ENCODE measurements at regions not wholly inside any gene's neighbourhood (a gene's known extent, or its start where the extent isn't known, plus 50 kb on each side); places are given as distances from the start of the nearest gene placed in this dataset.

- TF ChIP-seq POLR2A (IDR thresholded peaks at IDR 0.05) (no peak), CTCF (IDR thresholded peaks at IDR 0.05) (no peak)
- Histone ChIP-seq H3K27me3 (no peaks in the 10 kb centered on the region), H3K4me3 (no peak overlapping the region), H3K4me1 (peaks cover 6% of the 10 kb centered on the region), H3K9me3 (no peaks in the 10 kb centered on the region), H3K36me3 (ENCODE audit: low read depth, missing control alignments) (no peaks in the 10 kb centered on the region), H3K27ac (no peak overlapping the region)
- intact Hi-C loops (cut with DNase I; ENCODE audit: low total_unique reads) = no loop called here
- no peak for DNase-seq
- WGBS, 2 donors = 74 to 80% methylated on average over 6 of the region's 6 CpGs
These were observed 56.2 kb upstream of the IL1R1 start for GRCh38 chr2:102086150-102086872.

DNA sequence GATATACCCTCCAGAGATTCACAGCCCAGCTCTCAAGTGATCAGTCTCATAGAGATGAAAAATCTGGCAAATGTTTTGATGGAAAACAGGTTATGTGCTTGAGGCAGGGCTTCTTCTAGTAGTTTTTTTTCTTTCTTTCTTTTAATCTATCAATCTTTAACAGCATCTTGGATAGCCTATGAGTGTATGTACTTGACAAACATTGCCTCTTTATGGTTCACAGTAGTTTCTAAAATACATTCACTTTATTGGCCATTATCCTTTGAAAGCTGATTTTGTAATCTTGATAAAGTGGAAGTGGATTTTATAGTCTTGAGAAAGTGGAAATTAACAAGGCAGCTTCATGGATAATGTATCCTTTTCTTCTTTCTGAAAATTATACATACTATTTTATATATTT is 51.4 kb upstream of the IL1R1 start:
- Histone ChIP-seq H3K27ac (no peak overlapping the region), H3K4me3 (no peak overlapping the region), H3K36me3 (ENCODE audit: low read depth, missing control alignments) (no peaks in the 10 kb centered on the region), H3K9me3 (no peaks in the 10 kb centered on the region), H3K4me1 (no peaks in the 10 kb centered on the region), H3K27me3 (no peaks in the 10 kb centered on the region)
- TF ChIP-seq CTCF (IDR thresholded peaks at IDR 0.05) (no peak), POLR2A (IDR thresholded peaks at IDR 0.05) (no peak)
- no peak for DNase-seq
- intact Hi-C loops (cut with DNase I; ENCODE audit: low total_unique reads) = no loop called here

DNA sequence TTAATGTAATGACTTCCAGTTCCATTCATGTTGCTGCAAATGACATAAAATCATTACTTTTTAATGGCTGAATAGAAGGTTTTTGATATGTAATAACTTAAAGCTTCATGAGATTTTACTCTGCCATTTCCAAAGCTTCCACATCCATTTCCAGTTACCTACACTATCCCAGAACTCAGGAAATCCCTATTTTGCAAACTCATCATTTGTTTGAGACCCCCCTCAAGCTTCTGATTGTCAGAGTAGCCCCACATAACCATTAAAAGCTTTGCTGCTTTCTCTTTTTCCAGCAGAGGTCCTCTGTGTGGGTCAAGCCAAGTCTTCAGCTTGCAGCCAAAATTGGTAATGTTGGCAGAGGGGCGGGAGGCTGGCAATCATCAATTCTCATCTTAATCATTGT is 50.6 kb upstream of the IL1R1 start:
- no peaks in the 10 kb centered on the region for H3K9me3 ChIP-seq
- no peaks in the 10 kb centered on the region for H3K36me3 ChIP-seq (ENCODE audit: low read depth, missing control alignments)
- no peaks in the 10 kb centered on the region for H3K27me3 ChIP-seq
- H3K4me3 ChIP-seq = no peak overlapping the region
- H3K4me1 ChIP-seq = no peaks in the 10 kb centered on the region
- DNase-seq = no peak
- 100% methylated on average over 1 of the region's 1 CpG for WGBS, 2 donors
- no peak overlapping the region for H3K27ac ChIP-seq
- intact Hi-C loops (cut with DNase I; ENCODE audit: low total_unique reads) = no loop called here
- TF ChIP-seq CTCF (IDR thresholded peaks at IDR 0.05) = no peak

DNA sequence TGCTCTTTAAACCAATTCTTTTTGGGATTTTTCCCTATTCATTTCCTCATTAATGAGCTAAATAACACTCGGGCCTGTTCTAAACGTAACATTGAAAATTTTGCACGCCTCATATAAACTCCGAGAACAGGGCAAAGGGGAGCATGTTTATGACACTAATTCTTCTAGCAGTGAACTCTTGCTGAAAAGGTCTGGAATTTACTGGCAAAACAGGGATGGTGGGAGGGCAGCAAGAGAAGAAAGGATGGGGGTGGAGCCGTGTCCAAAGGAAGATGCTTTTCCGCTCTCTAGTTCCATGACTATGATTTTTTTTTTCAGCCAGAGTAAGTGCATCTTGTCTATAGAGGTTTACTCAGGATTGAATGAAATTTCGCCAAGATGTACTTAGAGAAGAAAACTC is 50.0 kb upstream of the IL1R1 start:
- H3K4me1 ChIP-seq = no peaks in the 10 kb centered on the region
- no peaks in the 10 kb centered on the region for H3K36me3 ChIP-seq (ENCODE audit: low read depth, missing control alignments)
- intact Hi-C loops (cut with DNase I; ENCODE audit: low total_unique reads) = no loop called here
- no peak for DNase-seq
- no peaks in the 10 kb centered on the region for H3K27me3 ChIP-seq
- H3K27ac ChIP-seq = no peak overlapping the region
- H3K4me3 ChIP-seq = no peak overlapping the region
- no peaks in the 10 kb centered on the region for H3K9me3 ChIP-seq
- 64 to 67% methylated on average over 7 of the region's 7 CpGs for WGBS, 2 donors
- TF ChIP-seq POLR2A (IDR thresholded peaks at IDR 0.05) (no peak), CTCF (IDR thresholded peaks at IDR 0.05) (no peak)
